Smooth muscle cell (in vitro differentiated cells): ENCODE measurements at regions not wholly inside any gene's neighbourhood (a gene's known extent, or its start where the extent isn't known, plus 50 kb on each side); places are given as distances from the start of the nearest gene placed in this dataset.

Experiments
- DNase-seq: peaks from one replicate; lab custom pipeline; 2025; ENCODE audit not compliant: unreplicated experiment; lab: John Stamatoyannopoulos, UW
- H2AFZ ChIP-seq: fragments of 200-600 bp; sonication (generic); 2 replicates; pipeline ENCODE4 v1.6.0; 2016; ENCODE audit warnings: antibody characterized with exemption, low read depth, mild to moderate bottlenecking
- H3F3A ChIP-seq: fragments of 200-600 bp; sonication (generic); 2 replicates; pipeline ENCODE4 v1.6.0; 2017; ENCODE audit warnings: antibody characterized with exemption, low read depth
- H3K27ac ChIP-seq: fragments of 200-600 bp; sonication (generic); 2 replicates; pipeline ENCODE4 v1.5.1; 2016; ENCODE audit warnings: low read depth, mild to moderate bottlenecking
- H3K27me3 ChIP-seq: fragments of 200-600 bp; sonication (generic); 2 replicates; pipeline ENCODE4 v1.6.1; 2016; ENCODE audit warnings: low read depth, mild to moderate bottlenecking
- H3K36me3 ChIP-seq: fragments of 200-600 bp; sonication (generic); 2 replicates; pipeline ENCODE4 v1.5.1; 2016; ENCODE audit warnings: low read depth
- H3K4me1 ChIP-seq: fragments of 200-600 bp; sonication (generic); 2 replicates; pipeline ENCODE4 v1.5.1; 2016; ENCODE audit warnings: low read depth
- H3K4me2 ChIP-seq: fragments of 200-600 bp; sonication (generic); 2 replicates; pipeline ENCODE4 v1.6.0; 2016; ENCODE audit warnings: mild to moderate bottlenecking
- H3K4me3 ChIP-seq: fragments of 200-600 bp; sonication (generic); 2 replicates; pipeline ENCODE4 v1.5.1; 2016; ENCODE audit warnings: mild to moderate bottlenecking
- H3K79me2 ChIP-seq: fragments of 200-600 bp; sonication (generic); 2 replicates; pipeline ENCODE4 v1.6.0; 2016; ENCODE audit warnings: low read depth, mild to moderate bottlenecking
- H3K9ac ChIP-seq: fragments of 200-600 bp; sonication (generic); 2 replicates; pipeline ENCODE4 v1.6.0; 2016; ENCODE audit warnings: low read depth
- H3K9me3 ChIP-seq: fragments of 200-600 bp; sonication (generic); replicated peaks from 2 replicates; pipeline ENCODE4 v1.5.1; 2016; ENCODE audit warnings: low read depth
- H4K20me1 ChIP-seq: fragments of 200-600 bp; sonication (generic); 2 replicates; pipeline ENCODE4 v1.6.0; 2016; ENCODE audit warnings: low read depth
- WGBS: methylation state at CpG from one replicate; pipeline ENCODE4 v1.1.7; 2016; ENCODE audit warnings: low lambda C conversion rate; 5-methylcytosine and 5-hydroxymethylcytosine counted together
- TF ChIP-seq, protein P1 (sequence below): fragments of 200-600 bp; sonication (generic); IDR thresholded peaks from 2 replicates; pipeline ENCODE4 v1.5.1; 2017; ENCODE audit warnings: borderline replicate concordance, mild to moderate bottlenecking, antibody characterized with exemption; ENCODE audit not compliant: insufficient read depth, poor library complexity, severe bottlenecking

DNA sequence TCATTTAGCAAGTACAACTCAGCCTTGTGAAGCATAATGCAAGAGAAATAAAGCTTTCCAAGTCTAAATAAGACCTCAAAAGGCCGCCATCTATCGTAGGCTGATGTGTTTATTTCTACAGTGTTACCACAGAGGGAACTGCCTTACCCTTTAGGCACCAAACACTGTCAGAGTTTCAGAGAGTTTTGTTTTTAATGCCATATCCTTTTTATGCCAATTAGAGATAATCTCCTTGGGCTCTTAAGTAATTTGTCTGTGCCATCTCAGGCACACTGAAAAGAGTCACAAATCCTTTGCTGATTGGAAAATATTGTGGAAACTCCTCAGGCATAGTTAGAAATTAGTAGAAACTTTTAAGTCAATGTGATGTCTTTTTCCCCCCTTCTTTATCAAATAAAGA lies 797.1 kb downstream of the SLC4A3 start:
- H4K20me1 ChIP-seq, result no peaks in the 10 kb centered on the region
- no peak for DNase-seq
- H3K4me1 ChIP-seq, result no peaks in the 10 kb centered on the region
- H3K36me3 ChIP-seq, result no peaks in the 10 kb centered on the region
- no peak overlapping the region for H3K27ac ChIP-seq
- TF ChIP-seq, protein P1, sequence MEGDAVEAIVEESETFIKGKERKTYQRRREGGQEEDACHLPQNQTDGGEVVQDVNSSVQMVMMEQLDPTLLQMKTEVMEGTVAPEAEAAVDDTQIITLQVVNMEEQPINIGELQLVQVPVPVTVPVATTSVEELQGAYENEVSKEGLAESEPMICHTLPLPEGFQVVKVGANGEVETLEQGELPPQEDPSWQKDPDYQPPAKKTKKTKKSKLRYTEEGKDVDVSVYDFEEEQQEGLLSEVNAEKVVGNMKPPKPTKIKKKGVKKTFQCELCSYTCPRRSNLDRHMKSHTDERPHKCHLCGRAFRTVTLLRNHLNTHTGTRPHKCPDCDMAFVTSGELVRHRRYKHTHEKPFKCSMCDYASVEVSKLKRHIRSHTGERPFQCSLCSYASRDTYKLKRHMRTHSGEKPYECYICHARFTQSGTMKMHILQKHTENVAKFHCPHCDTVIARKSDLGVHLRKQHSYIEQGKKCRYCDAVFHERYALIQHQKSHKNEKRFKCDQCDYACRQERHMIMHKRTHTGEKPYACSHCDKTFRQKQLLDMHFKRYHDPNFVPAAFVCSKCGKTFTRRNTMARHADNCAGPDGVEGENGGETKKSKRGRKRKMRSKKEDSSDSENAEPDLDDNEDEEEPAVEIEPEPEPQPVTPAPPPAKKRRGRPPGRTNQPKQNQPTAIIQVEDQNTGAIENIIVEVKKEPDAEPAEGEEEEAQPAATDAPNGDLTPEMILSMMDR, result no peak
- 90% methylated on average over 2 of the region's 2 CpGs for WGBS
- H2AFZ ChIP-seq, result no peak overlapping the region
- no peak overlapping the region for H3K4me3 ChIP-seq
- no peak overlapping the region for H3K4me2 ChIP-seq
- H3K9me3 ChIP-seq, result no peaks in the 10 kb centered on the region
- H3K9ac ChIP-seq, result no peak overlapping the region
- no peaks in the 10 kb centered on the region for H3K79me2 ChIP-seq
- H3F3A ChIP-seq, result no peaks in the 10 kb centered on the region
- no peaks in the 10 kb centered on the region for H3K27me3 ChIP-seq

DNA sequence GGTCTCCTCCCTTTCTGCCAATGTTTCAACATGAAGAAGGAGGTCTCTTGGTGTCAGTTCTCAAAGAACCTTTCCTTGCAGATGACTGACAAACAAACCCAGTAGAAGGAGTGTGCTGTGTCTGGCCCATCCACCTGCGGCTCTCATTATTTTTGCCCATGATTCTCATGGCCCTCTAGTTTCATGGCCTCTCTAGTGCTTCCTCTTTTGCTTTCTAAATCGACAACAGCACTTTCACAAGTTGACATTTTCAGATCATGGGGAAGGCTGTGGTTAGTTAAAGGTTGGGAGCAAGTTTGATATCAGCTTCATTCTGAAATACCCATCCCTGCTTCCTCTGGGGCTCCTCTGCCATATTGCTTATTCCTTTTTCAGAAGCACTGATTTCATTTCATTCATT lies 805.2 kb downstream of the SLC4A3 start:
- no peaks in the 10 kb centered on the region for H3K9me3 ChIP-seq
- no peak for DNase-seq
- no peaks in the 10 kb centered on the region for H3F3A ChIP-seq
- TF ChIP-seq, protein P1, result no peak
- H3K27ac ChIP-seq, result no peak overlapping the region
- no peak overlapping the region for H3K4me3 ChIP-seq
- 88% methylated on average over 2 of the region's 2 CpGs for WGBS
- no peak overlapping the region for H3K9ac ChIP-seq
- H3K27me3 ChIP-seq, result no peaks in the 10 kb centered on the region
- no peaks in the 10 kb centered on the region for H3K4me1 ChIP-seq
- H3K79me2 ChIP-seq, result no peaks in the 10 kb centered on the region
- H4K20me1 ChIP-seq, result no peaks in the 10 kb centered on the region
- H2AFZ ChIP-seq, result no peak overlapping the region
- no peaks in the 10 kb centered on the region for H3K36me3 ChIP-seq
- H3K4me2 ChIP-seq, result no peak overlapping the region

DNA sequence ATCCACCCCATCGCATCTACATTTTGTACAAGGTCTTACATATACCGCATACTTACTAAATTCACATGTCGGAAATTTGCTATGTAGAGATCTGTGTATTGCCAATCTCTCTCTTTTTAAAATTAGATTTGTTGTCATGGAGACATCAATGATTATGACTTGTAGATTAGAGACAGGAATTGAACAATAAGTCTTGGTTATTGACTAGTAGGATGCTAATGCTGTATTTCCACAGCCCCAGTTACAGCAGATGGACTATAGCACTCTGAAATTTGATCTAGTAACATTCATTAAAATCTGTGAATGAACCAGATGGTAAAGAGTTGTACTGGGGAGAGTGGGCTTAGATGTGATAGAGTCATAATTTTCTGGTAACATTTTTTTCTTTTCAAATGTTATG lies 805.7 kb downstream of the SLC4A3 start:
- Histone ChIP-seq H3K27me3 (no peaks in the 10 kb centered on the region), H4K20me1 (no peaks in the 10 kb centered on the region), H3K9ac (no peak overlapping the region), H3K27ac (no peak overlapping the region), H3K36me3 (no peaks in the 10 kb centered on the region), H2AFZ (no peak overlapping the region), H3K4me2 (no peak overlapping the region), H3K4me1 (no peaks in the 10 kb centered on the region), H3K79me2 (no peaks in the 10 kb centered on the region), H3K9me3 (no peaks in the 10 kb centered on the region), H3K4me3 (no peak overlapping the region), H3F3A (no peaks in the 10 kb centered on the region)
- TF ChIP-seq, protein P1, result no peak
- no peak for DNase-seq
- 97% methylated on average over 3 of the region's 3 CpGs for WGBS

DNA sequence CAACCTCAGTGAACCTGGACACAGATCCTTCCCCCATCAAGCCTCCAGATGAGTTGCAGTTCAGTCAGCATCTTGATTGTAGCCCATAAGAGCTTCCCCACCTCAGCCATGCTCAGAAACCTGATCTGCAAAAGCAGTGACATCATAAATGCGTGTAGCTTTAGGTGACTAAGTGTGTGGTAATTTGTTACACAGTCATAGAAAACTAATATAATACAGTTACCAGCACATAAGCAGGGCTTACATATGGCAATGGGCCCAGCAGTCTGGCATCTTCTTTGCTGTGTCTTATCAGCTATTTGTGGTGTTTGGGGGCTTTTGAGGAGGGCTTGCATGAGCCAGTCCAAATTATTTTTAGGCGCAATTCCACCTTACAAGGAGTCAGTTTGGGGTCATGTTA lies 807.0 kb downstream of the SLC4A3 start:
- H3K79me2 ChIP-seq, result no peaks in the 10 kb centered on the region
- H3K9ac ChIP-seq, result no peak overlapping the region
- no peak overlapping the region for H2AFZ ChIP-seq
- no peak for DNase-seq
- TF ChIP-seq, protein P1, result no peak
- no peaks in the 10 kb centered on the region for H3K36me3 ChIP-seq
- H3F3A ChIP-seq, result no peaks in the 10 kb centered on the region
- WGBS, result 83% methylated on average over 2 of the region's 2 CpGs
- no peaks in the 10 kb centered on the region for H3K9me3 ChIP-seq
- no peaks in the 10 kb centered on the region for H4K20me1 ChIP-seq
- no peaks in the 10 kb centered on the region for H3K27me3 ChIP-seq
- no peaks in the 10 kb centered on the region for H3K4me1 ChIP-seq
- H3K4me3 ChIP-seq, result no peak overlapping the region
- no peak overlapping the region for H3K27ac ChIP-seq
- no peak overlapping the region for H3K4me2 ChIP-seq
